ENCODE measurements at regions not wholly inside any gene's neighbourhood (a gene's known extent, or its start where the extent isn't known, plus 50 kb on each side); places are given as distances from the start of the nearest gene placed in this dataset.

- DNase-seq (no peak), FAIRE-seq (no peak)
- Histone ChIP-seq H3K27me3 (ENCODE audit: control insufficient read depth in 3 of 3, insufficient read depth in 3 of 3, low read length in 3 of 3) (no peaks in the 10 kb centered on the region), H3K27ac (ENCODE audit: low read depth in 1 of 3, low read length in 2 of 3) (no peak overlapping the region), H3K4me1 (ENCODE audit: control insufficient read depth in 3 of 3, insufficient read depth in 2 of 3, low read depth in 1 of 3, low read length in 2 of 3) (no peaks in the 10 kb centered on the region), H3K9me3 (ENCODE audit: control insufficient read depth in 2 of 2, insufficient read depth in 1 of 2, low read depth in 1 of 2, low read length in 1 of 2) (no peaks in the 10 kb centered on the region), H3K4me3 (ENCODE audit: low read depth in 1 of 3, low read length in 3 of 3) (no peak overlapping the region), H3K36me3 (ENCODE audit: control insufficient read depth in 3 of 3, insufficient read depth in 2 of 3, low read depth in 1 of 3, low read length in 3 of 3) (no peaks in the 10 kb centered on the region)
- WGBS, 3 donors: 92 to 98% (median 93%) methylated on average over 2 of the region's 2 CpGs
These were observed 266.8 kb upstream of the ACVR2A start for GRCh38 chr2:147577998-147578380.

DNA sequence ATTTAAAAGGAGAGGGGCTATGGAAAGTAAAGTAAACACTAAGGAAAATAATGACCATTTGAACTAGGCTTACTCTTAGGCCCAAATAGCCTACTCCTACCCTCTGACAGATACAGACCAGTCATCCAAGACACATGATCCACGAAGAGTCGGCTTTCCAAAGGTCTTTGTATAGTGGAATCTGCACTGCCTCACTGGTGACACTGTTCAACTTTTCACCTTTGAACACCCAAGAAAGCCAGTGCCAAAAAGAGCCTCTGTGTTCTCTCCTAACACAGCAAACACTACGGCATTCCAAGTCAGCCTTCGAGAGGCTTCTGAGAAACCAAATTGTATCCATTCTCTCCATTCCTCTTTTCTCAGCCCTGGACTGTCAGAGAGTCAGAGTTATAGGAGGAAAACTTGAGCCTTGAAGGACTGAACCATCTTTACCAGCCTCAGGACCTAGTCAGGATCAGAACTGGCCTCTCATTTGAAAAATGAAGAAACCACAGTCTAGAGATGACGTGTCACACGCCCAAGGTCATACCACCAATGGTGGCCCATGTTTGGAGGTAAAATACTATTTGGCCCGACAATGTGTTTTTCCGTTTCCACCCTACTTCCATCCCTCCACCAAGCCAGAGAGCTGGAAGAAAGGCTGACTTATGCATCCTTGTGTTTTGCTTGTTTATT is 267.4 kb upstream of the ACVR2A start:
- H3K4me3 ChIP-seq (ENCODE audit: low read depth in 1 of 3, low read length in 3 of 3): no peak overlapping the region
- DNase-seq: peak in 1 of 2 donors; percentile 63

DNA sequence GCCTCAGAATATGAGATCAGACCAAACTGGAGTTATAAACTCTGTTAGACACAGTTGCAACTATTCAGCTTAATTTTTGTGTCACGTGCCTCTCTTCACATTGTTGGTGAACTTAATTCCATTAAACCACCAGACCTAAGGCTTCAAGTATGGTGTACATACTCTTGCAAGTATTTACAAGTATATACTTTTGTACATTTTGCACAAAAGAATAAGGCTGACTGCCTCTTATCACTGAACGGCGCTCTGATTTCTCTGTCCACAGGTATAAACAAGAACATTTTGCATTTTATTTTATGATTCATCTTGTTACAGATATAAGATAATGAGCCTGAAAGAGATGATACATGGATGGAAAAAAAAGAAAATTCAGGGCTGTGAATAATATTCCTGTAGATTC is 269.7 kb upstream of the ACVR2A start:
- no peaks in the 10 kb centered on the region for H3K27me3 ChIP-seq (ENCODE audit: control insufficient read depth in 3 of 3, insufficient read depth in 3 of 3, low read length in 3 of 3)
- FAIRE-seq: no peak
- H3K4me1 ChIP-seq (ENCODE audit: control insufficient read depth in 3 of 3, insufficient read depth in 2 of 3, low read depth in 1 of 3, low read length in 2 of 3): no peaks in the 10 kb centered on the region
- DNase-seq: no peak
- WGBS, 3 donors: 93 to 97% (median 95%) methylated on average over 3 of the region's 3 CpGs
- no peak overlapping the region for H3K4me3 ChIP-seq (ENCODE audit: low read depth in 1 of 3, low read length in 3 of 3)
- peaks cover 1 to 9% of the 10 kb centered on the region in 2 donors for H3K9me3 ChIP-seq (ENCODE audit: control insufficient read depth in 2 of 2, insufficient read depth in 1 of 2, low read depth in 1 of 2, low read length in 1 of 2)
- H3K36me3 ChIP-seq (ENCODE audit: control insufficient read depth in 3 of 3, insufficient read depth in 2 of 3, low read depth in 1 of 3, low read length in 3 of 3): no peaks in the 10 kb centered on the region
- H3K27ac ChIP-seq (ENCODE audit: low read depth in 1 of 3, low read length in 2 of 3): no peak overlapping the region

More for the DNA sequence above, 267.4 kb upstream of the ACVR2A start:
- FAIRE-seq: no peak
- Histone ChIP-seq H3K27ac (ENCODE audit: low read depth in 1 of 3, low read length in 2 of 3) (no peak overlapping the region), H3K27me3 (ENCODE audit: control insufficient read depth in 3 of 3, insufficient read depth in 3 of 3, low read length in 3 of 3) (no peaks in the 10 kb centered on the region), H3K36me3 (ENCODE audit: control insufficient read depth in 3 of 3, insufficient read depth in 2 of 3, low read depth in 1 of 3, low read length in 3 of 3) (no peaks in the 10 kb centered on the region), H3K9me3 (ENCODE audit: control insufficient read depth in 2 of 2, insufficient read depth in 1 of 2, low read depth in 1 of 2, low read length in 1 of 2) (no peaks in the 10 kb centered on the region), H3K4me1 (ENCODE audit: control insufficient read depth in 3 of 3, insufficient read depth in 2 of 3, low read depth in 1 of 3, low read length in 2 of 3) (no peaks in the 10 kb centered on the region)
- WGBS, 3 donors: 40 to 61% (median 52%) methylated on average over 8 of the region's 8 CpGs

DNA sequence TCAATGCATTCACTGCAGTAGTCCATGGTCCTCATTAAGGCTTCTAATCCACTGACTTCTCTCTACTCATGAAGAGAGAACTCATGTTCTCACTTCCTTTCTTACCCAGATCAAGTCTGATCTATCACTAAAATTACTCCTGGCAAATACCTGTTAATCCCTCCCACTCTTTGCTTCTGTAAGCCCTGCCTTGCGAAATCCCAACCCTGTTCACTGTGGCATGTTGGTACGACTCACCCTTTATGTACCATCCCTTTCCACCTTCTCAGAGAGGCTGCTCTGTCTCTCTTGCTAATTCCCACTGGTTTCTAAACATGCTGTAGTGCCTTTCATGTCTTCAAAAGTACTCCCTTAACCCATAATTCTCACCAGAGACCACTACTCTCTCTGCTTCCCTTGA is 272.2 kb upstream of the ACVR2A start:
- H3K4me3 ChIP-seq (ENCODE audit: low read depth in 1 of 3, low read length in 3 of 3): no peak overlapping the region
- 75 to 95% (median 90%) methylated on average over 2 of the region's 2 CpGs for WGBS, 3 donors
- no peaks in the 10 kb centered on the region for H3K27me3 ChIP-seq (ENCODE audit: control insufficient read depth in 3 of 3, insufficient read depth in 3 of 3, low read length in 3 of 3)
- DNase-seq: no peak
- H3K4me1 ChIP-seq (ENCODE audit: control insufficient read depth in 3 of 3, insufficient read depth in 2 of 3, low read depth in 1 of 3, low read length in 2 of 3): no peaks in the 10 kb centered on the region
- no peak for FAIRE-seq
- H3K36me3 ChIP-seq (ENCODE audit: control insufficient read depth in 3 of 3, insufficient read depth in 2 of 3, low read depth in 1 of 3, low read length in 3 of 3): no peaks in the 10 kb centered on the region
- H3K9me3 ChIP-seq (ENCODE audit: control insufficient read depth in 2 of 2, insufficient read depth in 1 of 2, low read depth in 1 of 2, low read length in 1 of 2): peaks cover 1 to 9% of the 10 kb centered on the region in 2 donors
- no peak overlapping the region for H3K27ac ChIP-seq (ENCODE audit: low read depth in 1 of 3, low read length in 2 of 3)

DNA sequence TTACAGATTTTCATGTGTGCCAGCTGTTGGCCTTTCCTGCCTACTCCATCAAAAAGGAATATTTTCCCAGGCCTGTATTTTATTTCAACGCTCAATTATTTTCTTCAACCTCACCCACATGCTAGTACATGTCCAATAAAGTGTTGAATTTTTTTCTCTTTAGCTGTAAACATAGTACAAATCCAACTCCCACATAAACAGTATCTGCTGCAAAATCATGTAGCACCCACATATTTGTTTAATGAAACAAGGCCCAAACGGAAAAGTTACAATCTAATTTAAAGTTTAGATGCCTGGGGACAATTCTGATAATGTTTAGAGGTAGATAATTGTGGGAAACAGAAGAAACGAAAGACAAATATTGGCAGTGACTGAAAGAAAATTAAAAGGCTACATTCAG is 275.4 kb upstream of the ACVR2A start:
- Histone ChIP-seq H3K27me3 (ENCODE audit: control insufficient read depth in 3 of 3, insufficient read depth in 3 of 3, low read length in 3 of 3) (no peaks in the 10 kb centered on the region), H3K27ac (ENCODE audit: low read depth in 1 of 3, low read length in 2 of 3) (no peak overlapping the region), H3K9me3 (ENCODE audit: control insufficient read depth in 2 of 2, insufficient read depth in 1 of 2, low read depth in 1 of 2, low read length in 1 of 2) (peaks cover 1 to 9% of the 10 kb centered on the region in 2 donors), H3K4me1 (ENCODE audit: control insufficient read depth in 3 of 3, insufficient read depth in 2 of 3, low read depth in 1 of 3, low read length in 2 of 3) (no peaks in the 10 kb centered on the region), H3K4me3 (ENCODE audit: low read depth in 1 of 3, low read length in 3 of 3) (no peak overlapping the region), H3K36me3 (ENCODE audit: control insufficient read depth in 3 of 3, insufficient read depth in 2 of 3, low read depth in 1 of 3, low read length in 3 of 3) (no peaks in the 10 kb centered on the region)
- FAIRE-seq (no peak), DNase-seq (no peak)
- 67 to 80% (median 78%) methylated on average over 3 of the region's 3 CpGs for WGBS, 3 donors

GRCh38 chr2:147568109-147568508 is 276.7 kb upstream of the ACVR2A start:
- FAIRE-seq (no peak), DNase-seq (no peak)
- no peak overlapping the region for H3K27ac ChIP-seq (ENCODE audit: low read depth in 1 of 3, low read length in 2 of 3)
- no peaks in the 10 kb centered on the region for H3K27me3 ChIP-seq (ENCODE audit: control insufficient read depth in 3 of 3, insufficient read depth in 3 of 3, low read length in 3 of 3)
- H3K4me1 ChIP-seq (ENCODE audit: control insufficient read depth in 3 of 3, insufficient read depth in 2 of 3, low read depth in 1 of 3, low read length in 2 of 3): no peaks in the 10 kb centered on the region
- H3K9me3 ChIP-seq (ENCODE audit: control insufficient read depth in 2 of 2, insufficient read depth in 1 of 2, low read depth in 1 of 2, low read length in 1 of 2): peaks cover 1 to 9% of the 10 kb centered on the region in 2 donors
- WGBS, 3 donors: 91 to 94% (median 92%) methylated on average over 3 of the region's 3 CpGs
- H3K36me3 ChIP-seq (ENCODE audit: control insufficient read depth in 3 of 3, insufficient read depth in 2 of 3, low read depth in 1 of 3, low read length in 3 of 3): no peaks in the 10 kb centered on the region
- no peak overlapping the region for H3K4me3 ChIP-seq (ENCODE audit: low read depth in 1 of 3, low read length in 3 of 3)

GRCh38 chr2:147567136-147567535 is 277.7 kb upstream of the ACVR2A start:
- 51 to 91% (median 84%) methylated on average over 2 of the region's 2 CpGs for WGBS, 3 donors
- peak in 1 of 2 donors; percentile 20 for DNase-seq
- no peak overlapping the region for H3K27ac ChIP-seq (ENCODE audit: low read depth in 1 of 3, low read length in 2 of 3)
- no peak for FAIRE-seq
- no peaks in the 10 kb centered on the region for H3K4me1 ChIP-seq (ENCODE audit: control insufficient read depth in 3 of 3, insufficient read depth in 2 of 3, low read depth in 1 of 3, low read length in 2 of 3)
- no peak overlapping the region for H3K4me3 ChIP-seq (ENCODE audit: low read depth in 1 of 3, low read length in 3 of 3)
- H3K36me3 ChIP-seq (ENCODE audit: control insufficient read depth in 3 of 3, insufficient read depth in 2 of 3, low read depth in 1 of 3, low read length in 3 of 3): no peaks in the 10 kb centered on the region
- no peaks in the 10 kb centered on the region for H3K27me3 ChIP-seq (ENCODE audit: control insufficient read depth in 3 of 3, insufficient read depth in 3 of 3, low read length in 3 of 3)
- peaks cover 1 to 9% of the 10 kb centered on the region in 2 donors for H3K9me3 ChIP-seq (ENCODE audit: control insufficient read depth in 2 of 2, insufficient read depth in 1 of 2, low read depth in 1 of 2, low read length in 1 of 2)

- H3K36me3 ChIP-seq (ENCODE audit: control insufficient read depth in 3 of 3, insufficient read depth in 2 of 3, low read depth in 1 of 3, low read length in 3 of 3): no peaks in the 10 kb centered on the region
- no peak overlapping the region for H3K27ac ChIP-seq (ENCODE audit: low read depth in 1 of 3, low read length in 2 of 3)
- H3K27me3 ChIP-seq (ENCODE audit: control insufficient read depth in 3 of 3, insufficient read depth in 3 of 3, low read length in 3 of 3): no peaks in the 10 kb centered on the region
- 39 to 44% (median 41%) methylated on average over 5 of the region's 5 CpGs for WGBS, 3 donors
- H3K4me3 ChIP-seq (ENCODE audit: low read depth in 1 of 3, low read length in 3 of 3): no peak overlapping the region
- DNase-seq (peak in 1 of 2 donors; percentile 13), FAIRE-seq (no peak)
- H3K9me3 ChIP-seq (ENCODE audit: control insufficient read depth in 2 of 2, insufficient read depth in 1 of 2, low read depth in 1 of 2, low read length in 1 of 2): no peaks in the 10 kb centered on the region
- peaks cover 0 to 4% (median 0%) of the 10 kb centered on the region in 3 donors for H3K4me1 ChIP-seq (ENCODE audit: control insufficient read depth in 3 of 3, insufficient read depth in 2 of 3, low read depth in 1 of 3, low read length in 2 of 3)
These were observed 283.9 kb upstream of the ACVR2A start for GRCh38 chr2:147560810-147561535.
